DND-41 (cell line): ENCODE measurements at regions not wholly inside any gene's neighbourhood (a gene's known extent, or its start where the extent isn't known, plus 50 kb on each side); places are given as distances from the start of the nearest gene placed in this dataset.

Experiments used
- ATAC-seq: fragments of 200-7000 bp; cut with Tn5 transposase; 3 replicates; pipeline ENCODE4 v1.9.1; 2021; ENCODE audit warnings: low read depth; ENCODE audit not compliant: insufficient read depth
- DNase-seq: peaks from one replicate; pipeline ENCODE4 v3.0.0-alpha.2; 2020
- H2AFZ ChIP-seq: 2 replicates; pipeline ENCODE4 v1.6.0; 2012; ENCODE audit warnings: low read depth, low read length
- H3K27ac ChIP-seq: 2 replicates; pipeline ENCODE4 v1.5.1; 2012; ENCODE audit warnings: low read length, inconsistent platforms
- H3K27me3 ChIP-seq: fragments of 200-600 bp; sonication (generic); 2 replicates; pipeline ENCODE4 v1.6.0; 2012; ENCODE audit warnings: low read length, mild to moderate bottlenecking, inconsistent platforms; ENCODE audit not compliant: insufficient read depth, poor library complexity
- H3K36me3 ChIP-seq: 2 replicates; pipeline ENCODE4 v1.5.1; 2012; ENCODE audit warnings: low read length, inconsistent platforms; ENCODE audit not compliant: insufficient read depth
- H3K4me1 ChIP-seq: 2 replicates; pipeline ENCODE4 v1.5.1; 2012; ENCODE audit warnings: mild to moderate bottlenecking, low read length; ENCODE audit not compliant: insufficient read depth
- H3K4me2 ChIP-seq: 2 replicates; pipeline ENCODE4 v1.6.0; 2012; ENCODE audit warnings: mild to moderate bottlenecking, moderate library complexity, low read length, inconsistent platforms; ENCODE audit not compliant: insufficient read depth
- H3K4me3 ChIP-seq, 2 experiments: fragments of 200-600 bp in 1 of 2; shearing (Covaris generic) in 1 of 2; 2 replicates each; pipeline ENCODE4 v1.5.1; 2012 to 2016; ENCODE audit warnings: inconsistent platforms in 2 of 2, low read length in 2 of 2, mild to moderate bottlenecking in 2 of 2, low read depth in 1 of 2, moderate library complexity in 1 of 2
- H3K79me2 ChIP-seq: 2 replicates; pipeline ENCODE4 v1.6.0; 2012; ENCODE audit warnings: low read length, inconsistent platforms; ENCODE audit not compliant: insufficient read depth
- H3K9ac ChIP-seq: 2 replicates; pipeline ENCODE4 v1.6.0; 2012; ENCODE audit warnings: low read depth, mild to moderate bottlenecking, inconsistent platforms, low read length, moderate library complexity
- H3K9me3 ChIP-seq: 2 replicates; pipeline ENCODE4 v1.5.1; 2012; ENCODE audit warnings: low read length, moderate library complexity, mild to moderate bottlenecking, inconsistent platforms; ENCODE audit not compliant: insufficient read depth, severe bottlenecking
- H4K20me1 ChIP-seq: 2 replicates; pipeline ENCODE4 v1.6.0; 2012; ENCODE audit warnings: low read length; ENCODE audit not compliant: insufficient read depth
- EZH2 ChIP-seq: IDR thresholded peaks from 3 replicates; pipeline ENCODE4 v1.6.1; 2012; ENCODE audit warnings: borderline replicate concordance, low read depth, mild to moderate bottlenecking, moderate library complexity, low read length, inconsistent platforms; ENCODE audit not compliant: severe bottlenecking
- TF ChIP-seq, protein P1 (sequence below): IDR thresholded peaks from 2 replicates; pipeline ENCODE4 v1.5.1; 2012; ENCODE audit warnings: borderline replicate concordance, low read length, moderate library complexity, mild to moderate bottlenecking; ENCODE audit not compliant: poor library complexity, severe bottlenecking; ENCODE audit errors: extremely low read depth

DNA sequence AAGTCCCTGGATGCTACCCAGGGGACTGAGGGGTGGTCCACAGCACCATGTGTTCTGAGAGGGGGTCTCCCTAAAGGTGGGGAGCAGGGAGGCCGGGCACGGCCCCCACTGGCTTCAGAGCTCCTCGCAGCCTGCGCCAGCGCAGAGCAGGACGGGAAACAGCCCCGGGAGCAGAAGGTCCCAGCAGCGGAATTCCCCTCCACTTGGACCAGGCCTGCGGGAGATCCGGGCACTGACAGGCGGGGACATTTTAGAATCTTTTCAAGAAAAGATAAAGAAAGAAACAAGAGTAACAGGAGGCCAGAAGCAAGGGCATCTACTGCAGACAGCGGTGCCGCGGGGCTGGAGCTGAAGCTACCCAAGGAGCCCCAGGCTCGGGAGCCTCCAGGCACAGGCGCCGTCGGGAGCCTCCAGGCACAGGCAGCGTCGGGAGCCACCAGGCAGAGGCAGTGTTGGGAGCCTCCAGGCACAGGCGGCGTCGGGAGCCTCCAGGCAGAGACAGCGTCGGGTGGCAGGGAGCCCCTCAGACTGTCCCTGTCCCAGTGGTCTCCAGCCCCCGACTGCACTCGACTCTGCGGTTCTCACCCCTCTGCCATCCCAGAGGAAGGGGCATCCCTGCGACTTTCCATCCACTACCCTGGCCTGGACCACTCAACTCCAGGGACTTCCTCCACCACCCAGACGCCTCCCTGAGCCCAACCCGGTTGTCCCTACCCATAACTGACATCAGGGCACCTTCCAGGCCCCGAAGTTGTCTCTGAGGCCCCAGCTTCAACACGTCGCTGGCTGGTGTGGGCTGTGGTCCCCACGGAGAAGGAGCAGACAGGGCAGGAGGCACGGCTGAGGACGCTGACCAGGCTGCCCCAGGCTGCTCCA lies 211.1 kb downstream of the BRD1 start:
- ATAC-seq (no peak), DNase-seq (no peak)
- H3K4me3 ChIP-seq = no peak overlapping the region
- TF ChIP-seq, protein P1, sequence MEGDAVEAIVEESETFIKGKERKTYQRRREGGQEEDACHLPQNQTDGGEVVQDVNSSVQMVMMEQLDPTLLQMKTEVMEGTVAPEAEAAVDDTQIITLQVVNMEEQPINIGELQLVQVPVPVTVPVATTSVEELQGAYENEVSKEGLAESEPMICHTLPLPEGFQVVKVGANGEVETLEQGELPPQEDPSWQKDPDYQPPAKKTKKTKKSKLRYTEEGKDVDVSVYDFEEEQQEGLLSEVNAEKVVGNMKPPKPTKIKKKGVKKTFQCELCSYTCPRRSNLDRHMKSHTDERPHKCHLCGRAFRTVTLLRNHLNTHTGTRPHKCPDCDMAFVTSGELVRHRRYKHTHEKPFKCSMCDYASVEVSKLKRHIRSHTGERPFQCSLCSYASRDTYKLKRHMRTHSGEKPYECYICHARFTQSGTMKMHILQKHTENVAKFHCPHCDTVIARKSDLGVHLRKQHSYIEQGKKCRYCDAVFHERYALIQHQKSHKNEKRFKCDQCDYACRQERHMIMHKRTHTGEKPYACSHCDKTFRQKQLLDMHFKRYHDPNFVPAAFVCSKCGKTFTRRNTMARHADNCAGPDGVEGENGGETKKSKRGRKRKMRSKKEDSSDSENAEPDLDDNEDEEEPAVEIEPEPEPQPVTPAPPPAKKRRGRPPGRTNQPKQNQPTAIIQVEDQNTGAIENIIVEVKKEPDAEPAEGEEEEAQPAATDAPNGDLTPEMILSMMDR = no peak
- no peak for TF ChIP-seq EZH2
- H3K79me2 ChIP-seq = no peaks in the 10 kb centered on the region
- H3K27me3 ChIP-seq = no peaks in the 10 kb centered on the region
- H3K9me3 ChIP-seq = peaks cover 5% of the 10 kb centered on the region
- H2AFZ ChIP-seq = no peak overlapping the region
- no peak overlapping the region for H3K4me2 ChIP-seq
- H3K27ac ChIP-seq = no peak overlapping the region
- H3K9ac ChIP-seq = no peak overlapping the region
- H4K20me1 ChIP-seq = peaks cover 3% of the 10 kb centered on the region; the same call in 1 of the 2 replicates
- no peaks in the 10 kb centered on the region for H3K36me3 ChIP-seq
- H3K4me1 ChIP-seq = no peaks in the 10 kb centered on the region

DNA sequence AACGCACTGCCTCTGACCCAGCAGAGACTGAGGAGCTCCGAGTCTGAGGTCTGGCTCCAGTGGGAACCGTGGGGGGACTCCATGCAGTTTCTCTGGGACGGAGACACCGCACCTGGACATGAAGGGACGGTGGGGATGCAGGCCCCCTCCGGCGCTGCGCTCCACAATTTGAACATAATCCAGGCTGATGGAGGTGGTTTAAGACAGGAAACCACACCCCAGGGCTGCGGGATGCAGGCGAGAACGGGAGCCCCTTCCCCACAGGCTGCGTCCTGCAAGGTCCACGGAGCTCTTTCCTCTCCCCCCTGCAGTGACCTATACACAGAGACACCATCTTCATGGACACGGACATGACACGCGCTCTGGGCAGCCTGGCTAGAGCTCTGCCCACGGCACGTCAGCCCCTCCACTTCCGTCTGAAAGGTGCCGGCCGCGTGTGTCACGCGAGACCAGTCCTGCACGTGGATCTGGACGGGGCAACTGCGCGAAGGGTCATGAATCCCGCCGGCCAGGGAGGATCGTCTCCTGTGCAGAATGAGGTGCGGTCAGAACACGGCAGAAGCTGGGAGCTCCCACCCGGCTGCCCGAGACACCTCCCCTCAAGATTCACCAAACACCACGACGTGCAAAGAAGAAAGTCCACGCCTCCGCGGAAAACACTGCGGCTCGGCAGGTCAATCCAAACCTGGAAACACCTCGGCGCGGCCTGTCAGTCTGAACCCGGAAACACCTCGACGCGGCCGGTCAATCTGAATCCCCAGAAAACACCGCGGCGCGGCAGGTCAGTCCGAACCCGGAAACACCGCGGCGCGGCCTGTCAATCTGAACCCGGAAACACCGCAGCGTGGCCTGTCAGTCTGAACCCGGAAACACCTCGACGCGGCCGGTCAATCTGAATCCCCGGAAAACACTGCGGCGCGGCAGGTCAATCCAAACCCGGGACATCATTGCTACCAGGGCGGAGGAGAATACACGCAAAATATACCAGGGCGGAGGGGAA lies 212.4 kb downstream of the BRD1 start:
- Histone ChIP-seq H3K36me3 (no peaks in the 10 kb centered on the region), H4K20me1 (peaks cover 3% of the 10 kb centered on the region; the same call in 1 of the 2 replicates), H3K9me3 (peaks cover 5% of the 10 kb centered on the region), H3K4me2 (no peak overlapping the region), H3K4me1 (no peaks in the 10 kb centered on the region), H3K79me2 (no peaks in the 10 kb centered on the region), H3K27me3 (no peaks in the 10 kb centered on the region), H2AFZ (no peak overlapping the region), H3K27ac (no peak overlapping the region), H3K4me3 (no peak overlapping the region), H3K9ac (no peak overlapping the region)
- TF ChIP-seq EZH2 = no peak
- TF ChIP-seq, protein P1 = no peak
- ATAC-seq (no peak), DNase-seq (no peak)

DNA sequence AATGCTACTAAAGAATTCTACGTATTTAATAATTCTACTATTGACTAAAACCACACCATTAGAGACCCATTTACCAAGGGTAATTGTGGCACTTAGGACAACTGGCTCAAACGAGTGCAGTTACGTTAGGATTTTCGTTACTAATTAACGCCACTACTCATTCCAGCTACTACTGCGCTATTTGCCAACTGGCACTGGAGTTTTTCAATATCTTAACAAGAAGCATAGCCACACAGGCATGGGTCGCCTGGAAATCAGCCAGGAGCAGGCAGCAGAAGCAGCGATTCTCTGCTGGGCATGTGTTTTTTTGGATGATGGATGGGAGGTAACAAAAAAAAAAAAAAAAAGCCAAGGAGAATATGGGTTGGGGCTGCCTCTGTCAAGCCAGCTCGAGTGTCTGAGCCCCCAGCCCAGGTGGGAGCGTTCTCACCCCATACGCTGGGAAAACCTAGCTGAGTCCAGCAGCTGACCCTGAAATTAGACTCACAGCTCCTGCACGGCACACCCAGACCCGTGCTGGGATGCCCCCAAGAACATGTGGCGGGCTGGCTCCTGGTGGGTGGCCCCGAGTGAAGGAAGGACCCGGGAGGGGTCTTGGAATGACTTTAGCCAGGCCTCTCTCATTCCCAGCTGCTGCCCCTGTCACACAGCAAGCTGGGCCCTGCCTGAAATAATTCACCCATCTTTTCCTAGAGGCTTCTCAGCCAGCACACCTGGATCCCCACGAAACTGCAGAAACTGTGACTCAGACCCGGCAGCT lies 214.0 kb downstream of the BRD1 start:
- H3K79me2 ChIP-seq = no peaks in the 10 kb centered on the region
- no peak overlapping the region for H3K4me2 ChIP-seq
- DNase-seq (no peak), ATAC-seq (no peak)
- H3K9ac ChIP-seq = no peak overlapping the region
- TF ChIP-seq, protein P1 = no peak
- no peak for TF ChIP-seq EZH2
- no peaks in the 10 kb centered on the region for H3K36me3 ChIP-seq
- H3K4me1 ChIP-seq = no peaks in the 10 kb centered on the region
- H2AFZ ChIP-seq = no peak overlapping the region
- no peak overlapping the region for H3K27ac ChIP-seq
- H3K4me3 ChIP-seq = no peak overlapping the region
- H4K20me1 ChIP-seq = peaks cover 3% of the 10 kb centered on the region; the same call in 1 of the 2 replicates
- no peaks in the 10 kb centered on the region for H3K27me3 ChIP-seq
- peaks cover 5% of the 10 kb centered on the region for H3K9me3 ChIP-seq
